ENCODE measurements at regions not wholly inside any gene's neighbourhood (a gene's known extent, or its start where the extent isn't known, plus 50 kb on each side); places are given as distances from the start of the nearest gene placed in this dataset.

DNA sequence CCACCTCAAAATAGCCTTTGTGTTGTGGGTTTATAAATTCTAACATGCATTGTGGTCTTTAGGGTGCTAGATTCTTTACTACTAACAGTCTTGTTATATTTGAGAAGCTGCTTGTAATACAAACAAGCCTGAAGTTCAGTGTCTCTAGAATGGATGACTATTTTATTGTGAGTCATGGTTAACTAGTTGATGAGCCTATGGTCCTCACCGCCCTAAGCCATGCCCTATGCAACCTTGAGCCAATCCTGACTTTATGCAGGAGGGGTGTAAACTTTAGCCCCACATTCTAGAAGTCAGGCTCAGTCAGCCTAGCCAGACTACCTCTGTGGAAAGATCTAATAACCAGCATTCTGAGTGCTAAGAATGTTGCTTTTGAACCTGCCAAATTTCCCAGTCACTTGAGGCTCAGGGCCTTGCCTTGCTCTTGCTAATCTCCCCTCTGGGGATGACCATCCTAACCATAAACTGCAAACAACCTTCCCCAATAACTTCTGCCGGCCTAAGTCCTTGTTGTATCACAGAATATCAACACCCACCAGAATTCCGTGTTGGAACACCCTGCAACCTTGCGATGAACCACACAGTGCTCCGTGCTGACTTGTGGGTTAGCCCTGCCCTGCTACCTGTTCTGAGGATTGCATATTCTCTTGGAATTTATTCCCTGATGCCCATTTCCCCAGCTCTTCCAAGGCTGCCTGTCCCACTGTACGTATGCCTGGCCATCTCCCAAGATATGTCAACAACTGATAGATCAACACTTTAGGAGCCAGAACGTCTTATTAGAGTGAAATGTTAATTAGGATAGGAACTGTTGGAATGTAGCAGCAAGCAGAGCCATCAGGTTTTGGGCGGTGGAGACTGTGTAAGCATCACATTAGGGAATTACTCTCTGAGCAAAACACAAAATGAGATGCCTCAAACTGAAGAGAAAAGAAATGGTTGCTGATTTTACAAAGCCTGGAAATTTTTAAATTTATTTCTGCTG lies 71.7 kb upstream of the CEP85L start:
- no peaks in the 10 kb centered on the region for H3K36me3 Mint-ChIP-seq
- CTCF ChIA-PET = interaction anchor here (0.6 to 1.0 kb wide), 2 partner anchors 16 to 49 kb away, joined by 3 to 9 read pairs; no protein-coding TSS in a partner anchor
- POLR2A ChIA-PET = no interaction called here
- peak overlapping the region; percentile 19 to 99 for H3K27ac Mint-ChIP-seq
- Histone ChIP-seq H3K27me3 (replicated peaks in 1 of 2; ENCODE audit: control insufficient read depth in 2 of 2, extremely low read depth in 1 of 2, insufficient read depth in 2 of 2, low read length in 1 of 2) (no peaks in the 10 kb centered on the region), H3K9me3 (no peaks in the 10 kb centered on the region), H3K4me3 (ENCODE audit: control insufficient read depth in 1 of 2, extremely low read depth in 1 of 2, low read length in 1 of 2) (no peak overlapping the region), H3K36me3 (ENCODE audit: control insufficient read depth in 2 of 2, extremely low read depth in 1 of 2, insufficient read depth in 1 of 2, low read length in 1 of 2) (no peaks in the 10 kb centered on the region), H3K4me1 (ENCODE audit: control insufficient read depth in 1 of 2, extremely low read depth in 1 of 2, insufficient read depth in 2 of 2, low read length in 2 of 2) (peaks cover 34 to 45% of the 10 kb centered on the region in 2 experiments), H3K27ac (ENCODE audit: low read length) (no peak overlapping the region)
- H3K9me3 Mint-ChIP-seq = no peaks in the 10 kb centered on the region
- DNase-seq (no peak), ATAC-seq (replicated peaks in 1 of 4) (no peak)
- H3K4me1 Mint-ChIP-seq = peaks cover 83 to 88% (median 87%) of the 10 kb centered on the region in 3 donors
- WGBS (ENCODE audit: insufficient coverage) = 97% methylated on average over 3 of the region's 8 CpGs
- no peaks in the 10 kb centered on the region for H3K27me3 Mint-ChIP-seq
- H3K4me3 Mint-ChIP-seq = peak overlapping the region in 1 of 3 donors; percentile 2

DNA sequence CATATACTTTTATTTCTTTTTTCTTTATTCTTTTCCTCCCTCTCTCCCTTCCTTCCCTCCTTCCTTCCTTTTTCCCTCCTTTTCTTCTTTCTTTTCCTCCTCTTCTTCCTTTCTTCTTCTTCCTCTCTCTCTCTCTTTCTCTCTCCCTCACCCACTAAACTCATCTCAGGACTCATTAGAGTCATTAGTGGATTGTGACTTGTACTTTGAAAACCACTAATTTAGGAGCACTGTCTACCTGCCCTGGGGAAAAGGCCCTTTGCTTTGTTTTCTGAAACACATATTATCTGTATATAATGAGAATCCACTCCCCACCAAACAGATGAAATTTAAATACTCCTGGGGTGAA lies 68.7 kb upstream of the CEP85L start:
- no peaks in the 10 kb centered on the region for H3K9me3 Mint-ChIP-seq
- H3K4me1 Mint-ChIP-seq = peaks cover 70 to 73% (median 72%) of the 10 kb centered on the region in 3 donors
- ChIA-PET POLR2A (interaction anchor here (0.5 kb wide), 2 partner anchors 18 to 64 kb away, joined by 3 to 5 read pairs; no protein-coding TSS in a partner anchor), CTCF (no interaction called here)
- no peaks in the 10 kb centered on the region for H3K9me3 ChIP-seq
- no peak overlapping the region for H3K4me3 ChIP-seq (ENCODE audit: control insufficient read depth in 1 of 2, extremely low read depth in 1 of 2, low read length in 1 of 2)
- no peaks in the 10 kb centered on the region for H3K27me3 Mint-ChIP-seq
- H3K4me3 Mint-ChIP-seq = peak overlapping the region in 1 of 3 donors; percentile 55
- no peaks in the 10 kb centered on the region for H3K27me3 ChIP-seq (replicated peaks in 1 of 2; ENCODE audit: control insufficient read depth in 2 of 2, extremely low read depth in 1 of 2, insufficient read depth in 2 of 2, low read length in 1 of 2)
- peak overlapping the region; percentile 69 for H3K27ac ChIP-seq (ENCODE audit: low read length)
- H3K27ac Mint-ChIP-seq = peak overlapping the region; percentile 95 to 99
- no peaks in the 10 kb centered on the region for H3K36me3 Mint-ChIP-seq
- H3K36me3 ChIP-seq (ENCODE audit: control insufficient read depth in 2 of 2, extremely low read depth in 1 of 2, insufficient read depth in 1 of 2, low read length in 1 of 2) = no peaks in the 10 kb centered on the region
- ATAC-seq (replicated peaks in 1 of 4) (no peak), DNase-seq (no peak)
- H3K4me1 ChIP-seq (ENCODE audit: control insufficient read depth in 1 of 2, extremely low read depth in 1 of 2, insufficient read depth in 2 of 2, low read length in 2 of 2) = peaks cover 26 to 45% of the 10 kb centered on the region in 2 experiments

- H3K36me3 Mint-ChIP-seq = no peaks in the 10 kb centered on the region
- H3K36me3 ChIP-seq (ENCODE audit: control insufficient read depth in 2 of 2, extremely low read depth in 1 of 2, insufficient read depth in 1 of 2, low read length in 1 of 2) = no peaks in the 10 kb centered on the region
- no peaks in the 10 kb centered on the region for H3K27me3 Mint-ChIP-seq
- peak overlapping the region; percentile 39 to 55 (median 50) for H3K4me3 Mint-ChIP-seq
- peak overlapping the region; percentile 95 to 99 for H3K27ac Mint-ChIP-seq
- H3K9me3 Mint-ChIP-seq = no peaks in the 10 kb centered on the region
- peaks cover 68 to 70% (median 68%) of the 10 kb centered on the region in 3 donors for H3K4me1 Mint-ChIP-seq
- peak in 24 of 35 experiments; percentile 9 to 65 (median 25) for DNase-seq
- H3K27ac ChIP-seq (ENCODE audit: low read length) = peak overlapping the region; percentile 69
- ChIA-PET POLR2A (interaction anchor here (0.5 to 1.1 kb wide), 4 partner anchors 10 to 64 kb away, joined by 3 to 5 read pairs (median 4); no protein-coding TSS in a partner anchor), CTCF (interaction anchor here in 1 of 2 donors (0.6 kb wide), 1 partner anchor 52 kb away, joined by 3 read pairs; no protein-coding TSS in a partner anchor)
- H3K4me3 ChIP-seq (ENCODE audit: control insufficient read depth in 1 of 2, extremely low read depth in 1 of 2, low read length in 1 of 2) = no peak overlapping the region
- 66% methylated on average over 3 of the region's 6 CpGs for WGBS (ENCODE audit: insufficient coverage)
- peaks cover 26 to 45% of the 10 kb centered on the region in 2 experiments for H3K4me1 ChIP-seq (ENCODE audit: control insufficient read depth in 1 of 2, extremely low read depth in 1 of 2, insufficient read depth in 2 of 2, low read length in 2 of 2)
- peak; percentile 83 to 91 (median 88) for ATAC-seq (replicated peaks in 1 of 4)
- no peaks in the 10 kb centered on the region for H3K9me3 ChIP-seq
- H3K27me3 ChIP-seq (replicated peaks in 1 of 2; ENCODE audit: control insufficient read depth in 2 of 2, extremely low read depth in 1 of 2, insufficient read depth in 2 of 2, low read length in 1 of 2) = no peaks in the 10 kb centered on the region
Observed at GRCh38 chr6:118719351-118720124, 68.1 kb upstream of the CEP85L start.

DNA sequence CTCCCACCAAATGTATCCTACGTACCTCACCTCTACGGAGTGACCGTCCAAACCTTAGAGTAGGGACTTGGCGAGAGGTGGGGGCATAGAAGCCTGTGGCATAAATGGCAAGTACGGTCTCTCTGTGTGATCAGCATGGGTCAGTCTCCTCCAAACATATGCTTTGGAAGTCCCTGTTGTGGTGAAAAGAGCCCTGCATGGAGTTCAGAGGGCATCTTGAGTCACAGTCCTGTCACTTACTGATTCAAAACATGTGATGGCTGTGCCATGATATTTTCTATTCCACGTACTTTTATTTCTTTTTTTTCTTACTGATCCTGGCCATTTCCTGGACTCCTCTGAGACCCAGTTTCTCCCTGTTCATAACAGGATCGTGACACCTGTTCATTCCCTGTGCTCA lies 67.5 kb upstream of the CEP85L start:
- Mint-ChIP-seq H3K27me3 (no peaks in the 10 kb centered on the region), H3K9me3 (no peaks in the 10 kb centered on the region), H3K36me3 (no peaks in the 10 kb centered on the region), H3K27ac (peak overlapping the region; percentile 95 to 99), H3K4me3 (peak overlapping the region in 2 of 3 donors; percentile 39 to 55), H3K4me1 (peaks cover 62 to 64% (median 62%) of the 10 kb centered on the region in 3 donors)
- Histone ChIP-seq H3K4me1 (ENCODE audit: control insufficient read depth in 1 of 2, extremely low read depth in 1 of 2, insufficient read depth in 2 of 2, low read length in 2 of 2) (peaks cover 24 to 45% of the 10 kb centered on the region in 2 experiments), H3K27ac (ENCODE audit: low read length) (peak overlapping the region; percentile 69), H3K27me3 (replicated peaks in 1 of 2; ENCODE audit: control insufficient read depth in 2 of 2, extremely low read depth in 1 of 2, insufficient read depth in 2 of 2, low read length in 1 of 2) (no peaks in the 10 kb centered on the region), H3K4me3 (ENCODE audit: control insufficient read depth in 1 of 2, extremely low read depth in 1 of 2, low read length in 1 of 2) (no peak overlapping the region), H3K9me3 (no peaks in the 10 kb centered on the region), H3K36me3 (ENCODE audit: control insufficient read depth in 2 of 2, extremely low read depth in 1 of 2, insufficient read depth in 1 of 2, low read length in 1 of 2) (no peaks in the 10 kb centered on the region)
- ATAC-seq (replicated peaks in 1 of 4) = no peak
- POLR2A ChIA-PET = interaction anchor here in 1 of 2 donors (1.1 kb wide), 1 partner anchor 9 kb away, joined by 4 read pairs; no protein-coding TSS in a partner anchor
- 90% methylated on average over 3 of the region's 7 CpGs for WGBS (ENCODE audit: insufficient coverage)
- CTCF ChIA-PET = no interaction called here
- DNase-seq = no peak

- WGBS (ENCODE audit: insufficient coverage) = 100% methylated on average over 2 of the region's 4 CpGs
- no peaks in the 10 kb centered on the region for H3K9me3 Mint-ChIP-seq
- no peaks in the 10 kb centered on the region for H3K36me3 Mint-ChIP-seq
- DNase-seq (no peak), ATAC-seq (replicated peaks in 1 of 4) (no peak)
- Histone ChIP-seq H3K4me3 (ENCODE audit: control insufficient read depth in 1 of 2, extremely low read depth in 1 of 2, low read length in 1 of 2) (no peak overlapping the region), H3K4me1 (ENCODE audit: control insufficient read depth in 1 of 2, extremely low read depth in 1 of 2, insufficient read depth in 2 of 2, low read length in 2 of 2) (peaks cover 24 to 45% of the 10 kb centered on the region in 2 experiments), H3K27ac (ENCODE audit: low read length) (no peak overlapping the region), H3K36me3 (ENCODE audit: control insufficient read depth in 2 of 2, extremely low read depth in 1 of 2, insufficient read depth in 1 of 2, low read length in 1 of 2) (no peaks in the 10 kb centered on the region), H3K27me3 (replicated peaks in 1 of 2; ENCODE audit: control insufficient read depth in 2 of 2, extremely low read depth in 1 of 2, insufficient read depth in 2 of 2, low read length in 1 of 2) (no peaks in the 10 kb centered on the region), H3K9me3 (no peaks in the 10 kb centered on the region)
- H3K27ac Mint-ChIP-seq = peak overlapping the region; percentile 95 to 99
- peak overlapping the region in 1 of 3 donors; percentile 55 for H3K4me3 Mint-ChIP-seq
- CTCF ChIA-PET = interaction anchor here in 1 of 2 donors (0.6 kb wide), 1 partner anchor 20 kb away, joined by 8 read pairs; no protein-coding TSS in a partner anchor
- no peaks in the 10 kb centered on the region for H3K27me3 Mint-ChIP-seq
- POLR2A ChIA-PET = no interaction called here
- H3K4me1 Mint-ChIP-seq = peaks cover 61 to 64% (median 62%) of the 10 kb centered on the region in 3 donors
Observed at GRCh38 chr6:118718297-118718696, 66.9 kb upstream of the CEP85L start.

DNA sequence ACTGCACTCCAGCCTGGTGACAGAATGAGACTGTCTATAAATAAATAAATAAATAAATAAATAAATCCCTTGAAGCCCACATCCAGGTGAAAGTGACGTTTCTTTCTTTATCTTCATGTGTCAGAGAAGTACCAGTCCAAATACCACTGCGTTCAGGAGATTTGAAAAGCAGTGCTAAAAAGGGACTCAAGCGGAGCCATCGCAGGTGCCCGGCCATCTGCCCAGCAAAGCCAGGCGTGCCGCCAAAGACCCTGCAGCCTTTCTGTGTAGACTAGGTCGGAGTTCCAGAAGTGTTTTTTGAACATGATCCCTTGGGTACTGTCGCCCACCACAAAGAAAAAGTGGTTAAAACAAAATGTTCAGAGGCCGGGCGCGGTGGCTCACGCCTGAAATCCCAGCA lies 65.7 kb upstream of the CEP85L start:
- Histone ChIP-seq H3K9me3 (no peaks in the 10 kb centered on the region), H3K27me3 (replicated peaks in 1 of 2; ENCODE audit: control insufficient read depth in 2 of 2, extremely low read depth in 1 of 2, insufficient read depth in 2 of 2, low read length in 1 of 2) (no peaks in the 10 kb centered on the region), H3K4me3 (ENCODE audit: control insufficient read depth in 1 of 2, extremely low read depth in 1 of 2, low read length in 1 of 2) (no peak overlapping the region), H3K4me1 (ENCODE audit: control insufficient read depth in 1 of 2, extremely low read depth in 1 of 2, insufficient read depth in 2 of 2, low read length in 2 of 2) (peaks cover 28 to 51% of the 10 kb centered on the region in 2 experiments), H3K36me3 (ENCODE audit: control insufficient read depth in 2 of 2, extremely low read depth in 1 of 2, insufficient read depth in 1 of 2, low read length in 1 of 2) (no peaks in the 10 kb centered on the region), H3K27ac (ENCODE audit: low read length) (no peak overlapping the region)
- ChIA-PET POLR2A (no interaction called here), CTCF (no interaction called here)
- Mint-ChIP-seq H3K9me3 (no peaks in the 10 kb centered on the region), H3K27me3 (no peaks in the 10 kb centered on the region), H3K4me1 (peaks cover 61 to 64% (median 62%) of the 10 kb centered on the region in 3 donors), H3K27ac (no peak overlapping the region), H3K4me3 (no peak overlapping the region), H3K36me3 (no peaks in the 10 kb centered on the region)
- no peak for ATAC-seq (replicated peaks in 1 of 4)
- 95% methylated on average over 9 of the region's 13 CpGs for WGBS (ENCODE audit: insufficient coverage)
- no peak for DNase-seq
